ENCODE measurements at regions not wholly inside any gene's neighbourhood (a gene's known extent, or its start where the extent isn't known, plus 50 kb on each side); places are given as distances from the start of the nearest gene placed in this dataset.

DNA sequence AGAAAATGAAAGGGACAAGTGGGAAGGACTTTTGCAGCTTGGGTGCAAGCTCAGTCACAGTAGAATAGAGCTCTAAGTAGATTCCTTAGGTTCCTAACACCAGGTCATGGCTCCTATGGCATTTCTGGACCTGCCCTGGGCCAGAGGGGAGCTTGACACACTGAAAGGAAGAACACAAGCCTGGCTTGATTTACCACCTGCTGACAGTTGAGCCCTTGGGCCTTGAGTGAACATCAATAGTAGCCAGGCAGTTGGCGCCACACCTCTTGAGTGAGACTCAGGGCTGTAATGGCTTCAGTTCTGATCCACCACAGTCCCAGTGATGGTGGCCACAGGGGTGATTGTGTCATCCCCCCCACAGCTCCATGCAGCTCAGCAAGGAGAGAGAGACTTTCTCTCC is 221.9 kb upstream of the PCDH17 start:
- TF ChIP-seq, protein P1, sequence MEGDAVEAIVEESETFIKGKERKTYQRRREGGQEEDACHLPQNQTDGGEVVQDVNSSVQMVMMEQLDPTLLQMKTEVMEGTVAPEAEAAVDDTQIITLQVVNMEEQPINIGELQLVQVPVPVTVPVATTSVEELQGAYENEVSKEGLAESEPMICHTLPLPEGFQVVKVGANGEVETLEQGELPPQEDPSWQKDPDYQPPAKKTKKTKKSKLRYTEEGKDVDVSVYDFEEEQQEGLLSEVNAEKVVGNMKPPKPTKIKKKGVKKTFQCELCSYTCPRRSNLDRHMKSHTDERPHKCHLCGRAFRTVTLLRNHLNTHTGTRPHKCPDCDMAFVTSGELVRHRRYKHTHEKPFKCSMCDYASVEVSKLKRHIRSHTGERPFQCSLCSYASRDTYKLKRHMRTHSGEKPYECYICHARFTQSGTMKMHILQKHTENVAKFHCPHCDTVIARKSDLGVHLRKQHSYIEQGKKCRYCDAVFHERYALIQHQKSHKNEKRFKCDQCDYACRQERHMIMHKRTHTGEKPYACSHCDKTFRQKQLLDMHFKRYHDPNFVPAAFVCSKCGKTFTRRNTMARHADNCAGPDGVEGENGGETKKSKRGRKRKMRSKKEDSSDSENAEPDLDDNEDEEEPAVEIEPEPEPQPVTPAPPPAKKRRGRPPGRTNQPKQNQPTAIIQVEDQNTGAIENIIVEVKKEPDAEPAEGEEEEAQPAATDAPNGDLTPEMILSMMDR (IDR thresholded peaks at IDR 0.05 in 4 of 5, conservative IDR thresholded peaks at IDR 0.05 in 1 of 5) = no peak
- no peak for TF ChIP-seq POLR2A (IDR thresholded peaks at IDR 0.05)
